Esophagus muscularis mucosa (tissue), 4 donors: ENCODE measurements at regions not wholly inside any gene's neighbourhood (a gene's known extent, or its start where the extent isn't known, plus 50 kb on each side); places are given as distances from the start of the nearest gene placed in this dataset.

ENCODE experiments used
- EP300 ChIP-seq: sonication (generic); formaldehyde crosslinking; IDR thresholded peaks from one replicate; pipeline ENCODE4 v1.6.1; 2017; ENCODE audit warnings: antibody characterized with exemption
- POLR2A ChIP-seq: fragments of 450-650 bp; IDR thresholded peaks from one replicate; pipeline ENCODE4 v1.6.1; 2017; ENCODE audit warnings: antibody characterized with exemption, moderate library complexity, mild to moderate bottlenecking, low read depth
- POLR2AphosphoS5 ChIP-seq, 2 donors: sonication (generic); formaldehyde crosslinking; IDR thresholded peaks; one replicate each; pipeline ENCODE4 v1.6.1; 2017; ENCODE audit warnings: antibody characterized with exemption in 2 of 2
- TF ChIP-seq, protein P1 (sequence below), 3 experiments: fragments of 200-600 bp in 2 of 3; fragments of 450-650 bp in 1 of 3; sonication (generic) in 2 of 3; IDR thresholded peaks; one replicate each; pipeline ENCODE4 v1.5.1; 2017 to 2019; ENCODE audit warnings: antibody characterized with exemption in 3 of 3, mild to moderate bottlenecking in 2 of 3, moderate library complexity in 1 of 3

GRCh38 chr20:6502219-6502618 lies 265.3 kb upstream of the BMP2 start:
- TF ChIP-seq, protein P1, sequence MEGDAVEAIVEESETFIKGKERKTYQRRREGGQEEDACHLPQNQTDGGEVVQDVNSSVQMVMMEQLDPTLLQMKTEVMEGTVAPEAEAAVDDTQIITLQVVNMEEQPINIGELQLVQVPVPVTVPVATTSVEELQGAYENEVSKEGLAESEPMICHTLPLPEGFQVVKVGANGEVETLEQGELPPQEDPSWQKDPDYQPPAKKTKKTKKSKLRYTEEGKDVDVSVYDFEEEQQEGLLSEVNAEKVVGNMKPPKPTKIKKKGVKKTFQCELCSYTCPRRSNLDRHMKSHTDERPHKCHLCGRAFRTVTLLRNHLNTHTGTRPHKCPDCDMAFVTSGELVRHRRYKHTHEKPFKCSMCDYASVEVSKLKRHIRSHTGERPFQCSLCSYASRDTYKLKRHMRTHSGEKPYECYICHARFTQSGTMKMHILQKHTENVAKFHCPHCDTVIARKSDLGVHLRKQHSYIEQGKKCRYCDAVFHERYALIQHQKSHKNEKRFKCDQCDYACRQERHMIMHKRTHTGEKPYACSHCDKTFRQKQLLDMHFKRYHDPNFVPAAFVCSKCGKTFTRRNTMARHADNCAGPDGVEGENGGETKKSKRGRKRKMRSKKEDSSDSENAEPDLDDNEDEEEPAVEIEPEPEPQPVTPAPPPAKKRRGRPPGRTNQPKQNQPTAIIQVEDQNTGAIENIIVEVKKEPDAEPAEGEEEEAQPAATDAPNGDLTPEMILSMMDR (IDR thresholded peaks at IDR 0.05), result no peak
- no peak for TF ChIP-seq POLR2AphosphoS5 (IDR thresholded peaks at IDR 0.05)
- TF ChIP-seq POLR2A, result no peak
- TF ChIP-seq EP300, result no peak
